ENCODE measurements at regions not wholly inside any gene's neighbourhood (a gene's known extent, or its start where the extent isn't known, plus 50 kb on each side); places are given as distances from the start of the nearest gene placed in this dataset.

DNA sequence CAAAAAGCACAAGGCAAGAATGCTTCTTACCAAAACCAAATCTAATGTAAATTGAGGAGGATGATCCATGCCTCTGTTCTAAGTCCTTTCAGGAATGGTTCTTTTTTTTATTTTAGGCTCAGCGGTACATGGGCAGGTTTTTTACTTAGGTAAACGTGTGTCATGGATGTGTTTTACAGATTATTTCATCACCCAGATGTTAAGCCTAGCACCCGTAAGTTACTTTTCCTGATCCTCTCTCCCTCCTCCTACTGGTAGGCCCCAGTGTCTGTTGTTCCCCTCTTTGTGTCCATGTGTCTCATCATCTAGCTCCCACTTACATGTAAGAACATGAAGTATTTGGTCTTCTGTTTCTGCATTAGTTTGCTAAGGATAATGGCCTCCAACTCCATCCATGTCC, 289.2 kb upstream of the THBS1 start:
- DNase-seq, result no peak

DNA sequence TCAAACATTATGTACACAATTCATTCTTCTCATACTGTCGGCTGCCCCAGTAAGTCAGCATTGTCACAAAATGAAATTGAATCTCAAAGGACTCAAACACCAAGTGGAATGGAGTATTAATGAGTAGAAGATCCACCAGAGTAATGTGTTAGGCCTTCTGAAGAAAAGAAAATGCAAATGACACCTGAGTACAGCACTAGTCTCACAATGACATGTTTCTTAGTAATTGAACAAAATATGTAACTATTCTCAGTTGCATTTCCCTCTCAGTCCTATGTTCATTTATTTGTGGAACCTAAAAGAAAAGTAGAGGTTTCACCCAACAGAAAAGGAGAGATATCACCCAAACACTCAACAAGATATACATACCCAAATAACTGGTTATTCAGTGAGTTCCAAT, 283.9 kb upstream of the THBS1 start:
- DNase-seq, result no peak

DNA sequence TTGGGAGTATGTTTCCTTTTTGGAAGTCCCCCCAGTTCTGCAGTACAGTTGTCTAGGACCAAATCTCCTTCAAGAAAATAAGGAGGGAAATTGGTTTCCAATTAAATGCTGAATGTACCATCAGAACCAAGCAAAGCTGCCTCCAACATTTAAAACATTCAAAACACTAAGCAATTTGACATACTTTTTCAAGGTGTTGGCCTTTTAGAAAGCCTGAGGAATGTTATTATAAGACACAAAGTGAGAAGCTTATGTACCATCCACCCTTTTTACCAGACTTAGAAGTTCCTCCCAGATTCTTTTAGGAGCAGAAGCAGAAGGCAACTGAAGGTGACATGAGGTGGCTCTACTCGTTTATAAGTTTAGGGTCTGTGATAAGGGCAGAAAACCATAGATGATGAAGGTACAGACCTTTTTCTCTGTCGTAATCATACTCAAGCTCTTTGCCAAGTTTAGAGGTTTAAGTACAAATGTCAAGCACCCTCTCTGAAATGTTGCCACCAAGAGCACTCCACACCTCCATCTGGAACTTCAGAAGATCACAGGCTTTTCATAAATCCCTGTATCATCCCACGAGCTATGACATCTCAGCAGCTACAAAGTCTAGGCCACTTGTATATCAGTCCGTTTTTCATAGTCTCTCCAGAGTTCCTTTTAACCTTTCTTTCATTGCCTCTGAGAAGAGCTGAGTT, 282.5 kb upstream of the THBS1 start:
- DNase-seq, result no peak

DNA sequence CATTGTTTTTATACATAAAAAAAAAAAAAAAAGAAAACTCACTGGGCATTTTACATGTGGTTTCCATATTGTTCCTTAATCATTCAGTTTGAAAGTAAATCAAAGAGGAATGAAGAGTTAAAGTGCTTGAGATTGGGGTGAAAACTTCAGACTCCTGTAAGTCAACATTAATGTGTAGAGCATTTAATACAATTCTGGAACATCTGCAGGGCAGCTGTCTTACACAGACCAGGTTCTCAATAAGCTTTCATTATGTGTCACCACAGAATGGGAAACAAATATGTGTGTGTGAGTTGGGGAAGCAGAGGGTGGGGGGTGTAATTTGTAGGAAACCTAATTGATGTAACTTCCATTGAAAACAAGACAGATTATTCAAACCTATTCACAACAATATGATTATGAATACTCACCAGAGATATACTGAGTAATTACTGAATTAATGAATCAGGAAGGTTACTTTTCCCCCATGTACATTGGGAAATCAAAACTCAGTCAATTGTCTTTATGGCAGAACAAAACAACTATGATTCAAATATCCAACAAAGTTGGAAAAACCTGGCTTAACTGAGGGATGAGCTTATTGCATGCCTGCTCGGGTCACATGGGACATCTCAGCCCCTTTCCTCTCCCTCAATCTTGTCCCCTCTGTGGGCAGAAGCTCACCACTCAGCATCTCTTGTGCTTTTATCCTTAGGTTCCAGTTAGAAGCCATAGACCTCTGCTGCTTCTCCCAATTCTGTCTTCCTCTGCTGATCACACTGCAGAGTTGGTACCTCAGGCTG, 281.2 kb upstream of the THBS1 start:
- no peak for DNase-seq

DNA sequence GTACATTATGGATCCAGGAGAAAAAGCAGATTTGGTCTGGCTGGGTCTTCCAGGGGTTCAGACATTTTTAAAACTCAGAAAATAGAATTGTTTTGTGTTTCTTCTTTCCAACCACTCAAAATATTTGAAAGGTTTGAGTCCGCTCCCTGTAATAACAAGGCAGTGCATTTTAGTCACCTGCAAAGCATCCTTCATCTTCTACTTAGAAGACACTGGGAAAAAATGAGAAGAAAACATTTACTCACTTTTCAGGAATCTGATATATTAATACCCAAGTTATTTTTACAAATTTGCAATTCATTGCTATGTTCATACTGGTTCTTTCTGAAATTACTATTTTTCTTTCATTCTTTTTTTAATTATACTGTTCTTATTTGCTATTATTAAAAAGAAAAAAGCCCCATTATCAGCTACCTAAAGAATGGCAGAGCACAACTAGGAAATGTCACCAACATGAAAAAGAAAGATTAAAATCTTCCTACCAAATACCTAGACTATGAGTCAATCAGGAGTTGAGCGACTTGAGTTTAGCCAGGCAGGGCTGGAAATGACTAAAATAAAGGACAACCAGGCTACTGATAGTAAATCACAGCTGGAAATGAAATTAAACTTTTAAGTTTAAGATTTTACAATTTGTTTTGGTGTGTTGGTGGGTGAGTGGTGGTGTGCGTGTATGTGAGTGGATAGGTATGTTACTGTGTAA, 280.3 kb upstream of the THBS1 start:
- no peak for DNase-seq

- DNase-seq, result no peak
These were observed 279.3 kb upstream of the THBS1 start for GRCh38 chr15:39301589-39301999.

- DNase-seq, result no peak
These were observed 277.9 kb upstream of the THBS1 start for GRCh38 chr15:39302936-39303335.

- DNase-seq, result no peak
These were observed 276.6 kb upstream of the THBS1 start for GRCh38 chr15:39304201-39304841.

DNA sequence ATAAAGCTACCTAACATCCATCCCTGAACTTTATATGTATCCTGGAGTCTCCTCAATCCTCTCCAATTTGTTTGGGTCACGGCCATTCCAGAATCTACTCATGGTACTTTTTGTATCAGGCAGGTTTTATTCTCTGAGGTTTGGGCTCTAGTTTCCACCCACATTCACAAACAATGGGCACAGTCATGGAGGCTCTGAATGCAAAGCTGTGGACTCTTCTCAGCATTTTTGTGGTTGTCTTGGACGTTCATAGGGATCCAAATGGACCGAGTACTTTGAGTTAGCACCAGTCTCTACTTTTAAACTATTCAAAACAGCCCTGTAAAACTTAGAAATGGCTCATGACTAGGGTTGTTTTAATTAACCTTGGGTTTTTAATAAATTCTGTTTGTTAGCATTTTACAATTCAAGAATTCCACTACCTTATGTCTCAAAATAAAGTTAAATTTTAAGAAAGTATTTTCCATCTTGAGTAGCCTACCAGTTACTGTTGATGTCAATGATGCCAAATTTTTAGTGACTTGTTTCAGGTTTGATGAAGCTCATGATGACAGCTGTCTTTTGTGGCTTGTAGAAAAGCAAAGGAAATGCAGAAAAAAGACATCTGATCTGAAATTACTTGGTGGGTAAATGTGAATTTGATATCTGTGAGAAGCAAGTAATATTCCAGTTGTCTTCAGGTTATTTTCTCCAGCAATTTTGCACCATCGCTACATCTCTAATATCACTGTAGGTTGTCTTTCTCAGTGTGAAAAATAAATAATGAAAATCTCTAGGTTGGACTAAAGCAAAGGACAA, 275.7 kb upstream of the THBS1 start:
- no peak for DNase-seq

DNA sequence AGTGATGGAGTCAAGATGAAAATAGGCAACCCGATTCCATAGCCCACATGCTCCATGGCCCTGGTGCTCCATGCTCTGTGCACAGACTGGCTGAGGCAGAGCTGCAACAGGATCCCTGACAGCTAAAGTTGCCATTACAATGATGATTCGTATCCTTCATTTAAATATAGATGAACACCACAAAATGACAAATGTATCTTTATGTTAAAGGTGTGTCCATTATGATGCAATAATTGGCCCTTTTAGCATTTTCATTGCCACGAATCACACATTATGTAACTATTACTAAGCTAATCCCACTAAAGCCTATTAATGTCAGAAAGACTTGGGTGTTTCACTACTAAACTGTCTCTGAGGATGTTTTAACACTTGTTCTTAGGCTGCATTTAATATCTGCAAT, 270.2 kb upstream of the THBS1 start:
- DNase-seq, result no peak

DNA sequence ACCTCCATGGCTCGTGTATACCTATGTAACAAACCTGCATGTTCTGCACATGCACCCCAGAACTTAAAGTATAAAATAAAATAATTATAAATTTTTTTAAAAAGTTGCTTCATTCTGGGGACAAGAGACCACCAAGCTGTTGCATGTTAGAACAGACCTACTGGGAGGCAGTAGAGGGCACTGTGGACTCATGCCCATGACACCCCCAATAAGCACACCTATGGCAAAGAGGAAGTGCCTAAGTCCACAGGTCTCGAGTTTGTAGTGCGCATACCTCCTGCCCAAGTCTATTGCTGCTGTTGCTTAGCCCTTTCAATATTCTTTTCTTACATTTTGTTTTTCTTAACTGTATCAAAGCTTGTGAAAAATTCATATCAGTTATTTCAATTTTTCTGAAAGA, 267.9 kb upstream of the THBS1 start:
- DNase-seq, result no peak

- no peak for DNase-seq
These were observed 267.4 kb upstream of the THBS1 start for GRCh38 chr15:39313467-39313866.

DNA sequence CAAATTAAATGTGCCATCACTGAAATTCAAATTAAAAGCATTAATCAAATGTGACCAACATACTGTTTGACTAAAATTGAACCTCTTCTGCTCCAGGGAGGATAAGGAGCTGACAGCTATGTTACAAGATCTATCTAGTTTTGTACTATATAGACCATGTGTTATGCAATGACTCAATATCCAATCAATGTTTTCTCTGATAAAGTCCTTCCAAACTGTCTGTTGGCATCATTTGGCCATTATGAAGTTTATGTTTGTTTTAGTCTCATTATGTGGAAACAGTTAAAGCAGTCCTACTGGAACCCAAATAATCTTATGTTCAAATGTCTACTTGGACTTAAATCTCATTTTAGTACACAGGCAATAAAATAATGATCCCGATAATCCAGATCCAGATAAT, 267.0 kb upstream of the THBS1 start:
- no peak for DNase-seq

- no peak for DNase-seq
These were observed 265.6 kb upstream of the THBS1 start for GRCh38 chr15:39315206-39315850.

DNA sequence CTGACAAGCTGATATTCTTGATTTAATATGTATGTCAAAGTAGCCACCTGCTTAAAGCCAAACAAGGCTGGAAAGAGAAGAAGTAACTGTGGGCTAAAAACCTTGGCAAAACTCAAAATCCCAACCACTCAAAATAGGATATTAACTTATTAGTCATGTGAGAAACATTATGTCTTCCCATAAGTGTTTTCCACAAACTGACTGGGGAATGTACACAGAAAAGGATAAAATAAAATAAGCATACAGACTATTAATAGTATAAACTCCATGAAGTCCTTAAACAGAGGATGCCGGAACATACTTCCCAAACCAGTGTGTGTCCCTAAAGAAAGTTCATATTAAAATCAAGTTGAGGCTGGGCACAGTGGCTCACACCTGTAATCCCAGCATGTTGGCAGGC, 263.7 kb upstream of the THBS1 start:
- no peak for DNase-seq

DNA sequence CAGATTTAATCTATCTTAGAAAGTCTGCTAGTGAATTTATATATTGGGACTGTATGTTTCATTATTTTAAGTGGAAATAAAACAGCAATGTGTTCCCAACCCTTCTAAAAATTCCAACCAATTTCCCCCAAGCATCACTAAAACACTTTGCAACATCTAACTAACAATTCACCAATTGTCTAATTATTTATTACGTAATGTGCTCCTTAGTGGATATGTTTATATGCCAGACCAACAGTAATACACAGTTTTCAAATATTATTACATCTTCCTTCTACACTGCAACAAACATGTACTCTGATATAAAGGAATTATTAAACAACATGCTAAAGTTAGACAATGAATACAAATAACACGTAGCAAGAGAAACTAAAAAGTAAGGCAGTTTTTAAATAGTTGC, 262.6 kb upstream of the THBS1 start:
- DNase-seq, result no peak

DNA sequence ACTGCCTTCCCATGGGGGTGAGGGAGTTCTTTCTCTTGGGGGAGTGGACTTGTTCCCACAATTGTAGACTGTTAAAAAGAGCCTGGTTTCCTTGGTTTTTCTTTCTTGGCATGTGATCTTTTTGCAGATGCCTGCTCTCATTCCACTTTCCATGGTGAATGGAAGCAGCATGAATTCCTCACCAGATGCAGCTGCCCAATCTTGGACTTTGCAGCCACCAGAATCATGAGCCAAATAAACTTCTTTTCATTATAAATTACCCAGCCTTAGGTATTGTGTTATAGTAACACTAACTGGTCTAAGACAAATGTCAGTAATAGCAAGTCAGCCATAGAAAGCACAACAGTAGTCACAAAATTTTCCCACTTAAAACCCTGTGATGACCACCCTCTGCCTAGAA, 260.5 kb upstream of the THBS1 start:
- no peak for DNase-seq

GRCh38 chr15:39320886-39321285, 260.0 kb upstream of the THBS1 start:
- no peak for DNase-seq

DNA sequence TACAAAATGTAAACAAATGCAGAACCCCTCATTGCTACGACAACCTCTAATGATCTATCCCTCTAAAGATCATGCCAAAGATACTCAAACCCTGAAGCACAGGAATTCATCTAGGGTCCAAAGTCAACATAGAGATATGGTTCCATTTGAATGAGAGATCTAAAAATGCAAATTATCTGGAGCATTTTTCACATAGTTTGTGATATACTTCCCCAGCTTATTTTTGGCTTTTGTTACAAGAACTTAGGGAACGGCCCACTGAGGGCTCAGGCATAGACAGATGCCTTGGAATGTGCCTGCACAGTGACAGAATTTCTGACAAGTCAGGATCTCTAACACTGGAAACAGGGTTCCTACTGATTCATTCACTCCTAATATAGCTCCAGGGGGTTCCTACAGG, 258.9 kb upstream of the THBS1 start:
- DNase-seq, result no peak

DNA sequence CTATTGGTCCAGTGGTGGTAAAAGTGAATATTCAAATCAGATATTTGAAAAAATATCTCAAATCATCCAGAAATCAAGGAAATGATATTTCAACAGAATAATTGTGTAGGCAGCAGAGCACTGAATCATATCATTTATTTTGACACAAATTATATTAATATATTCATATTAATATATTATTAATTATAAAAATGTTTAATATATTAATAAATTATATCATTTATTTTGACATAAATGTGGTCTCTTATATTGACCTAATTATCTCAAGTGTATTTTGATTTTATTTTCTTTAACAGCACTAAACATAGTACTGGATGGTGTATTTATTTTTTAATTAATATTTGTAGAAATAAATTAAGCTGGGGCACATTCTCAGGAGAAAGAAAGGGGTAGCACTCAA, 257.7 kb upstream of the THBS1 start:
- no peak for DNase-seq

- no peak for DNase-seq
These were observed 257.2 kb upstream of the THBS1 start for GRCh38 chr15:39323706-39324105.

GRCh38 chr15:39326306-39326975, 254.4 kb upstream of the THBS1 start:
- no peak for DNase-seq
